Ishikawa (cell line): ENCODE measurements at regions not wholly inside any gene's neighbourhood (a gene's known extent, or its start where the extent isn't known, plus 50 kb on each side); places are given as distances from the start of the nearest gene placed in this dataset.

Experiments
- CEBPB ChIP-seq: IDR thresholded peaks from 2 replicates; pipeline ENCODE4 v1.6.1; 2012
- MAX ChIP-seq: IDR thresholded peaks from 2 replicates; pipeline ENCODE4 v1.6.1; 2012
- REST ChIP-seq: IDR thresholded peaks from 2 replicates; pipeline ENCODE4 v1.6.1; 2012; ENCODE audit warnings: low read depth, mild to moderate bottlenecking
- TAF1 ChIP-seq: IDR thresholded peaks from 2 replicates; pipeline ENCODE4 v1.6.1; 2012; ENCODE audit warnings: low read depth, mild to moderate bottlenecking
- TCF12 ChIP-seq: IDR thresholded peaks from 2 replicates; pipeline ENCODE4 v1.6.1; 2012; ENCODE audit warnings: low read depth

- TF ChIP-seq MAX (no peak), TCF12 (no peak), CEBPB (no peak), TAF1 (no peak), REST (no peak)
Measured at GRCh38 chr22:22999523-22999922, 70.8 kb upstream of the GNAZ start.
